GM12872 (cell line): ENCODE measurements at regions not wholly inside any gene's neighbourhood (a gene's known extent, or its start where the extent isn't known, plus 50 kb on each side); places are given as distances from the start of the nearest gene placed in this dataset.

Experiments used
- CTCF ChIP-seq: IDR thresholded peaks from 3 replicates; pipeline ENCODE4 v1.5.1; 2011; ENCODE audit warnings: low read depth, mild to moderate bottlenecking, low read length, moderate library complexity; ENCODE audit not compliant: insufficient read depth

GRCh38 chr6:139894271-139894670 lies 519.8 kb upstream of the CITED2 start:
- no peak for TF ChIP-seq CTCF

DNA sequence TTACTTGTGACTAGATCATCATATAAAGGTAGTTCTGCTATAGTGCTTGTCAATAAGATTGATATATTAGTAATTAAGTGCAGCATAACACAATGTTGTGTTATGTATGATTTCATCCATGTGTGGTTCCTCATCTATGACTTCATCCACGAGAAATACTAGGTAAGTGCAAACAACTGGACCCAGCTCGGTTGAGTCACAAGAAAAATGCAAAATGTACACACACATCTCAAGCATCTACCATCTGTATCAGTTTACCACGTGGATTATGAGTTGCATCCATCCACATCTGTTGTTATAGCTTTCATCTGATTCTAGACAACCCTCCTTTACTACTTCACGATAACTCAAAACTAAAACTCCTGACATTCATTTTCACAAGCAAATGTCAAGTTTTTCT lies 517.0 kb upstream of the CITED2 start:
- TF ChIP-seq CTCF, result no peak

GRCh38 chr6:139888681-139889122 lies 514.3 kb upstream of the CITED2 start:
- TF ChIP-seq CTCF, result no peak

- TF ChIP-seq CTCF, result no peak
Observed at GRCh38 chr6:139887275-139887674, 512.8 kb upstream of the CITED2 start.

DNA sequence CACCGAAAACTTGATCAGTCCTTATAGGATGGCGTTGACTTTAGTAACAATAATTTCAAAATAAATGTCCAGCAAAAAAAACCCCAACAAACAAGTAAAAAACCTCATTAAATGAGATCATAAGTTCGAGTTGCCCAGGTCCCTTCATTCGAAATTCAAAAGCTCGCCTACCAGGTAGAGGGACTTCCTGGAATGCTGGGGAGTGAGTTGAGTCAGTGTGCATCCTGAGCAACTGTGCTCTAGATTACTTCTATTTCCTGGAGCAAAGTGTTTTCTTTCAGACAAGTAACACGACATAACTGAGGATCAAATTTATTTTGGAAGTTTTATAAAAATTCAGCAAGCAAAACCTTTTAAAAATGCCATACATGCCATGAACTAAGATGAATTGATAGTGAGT lies 511.9 kb upstream of the CITED2 start:
- no peak for TF ChIP-seq CTCF

DNA sequence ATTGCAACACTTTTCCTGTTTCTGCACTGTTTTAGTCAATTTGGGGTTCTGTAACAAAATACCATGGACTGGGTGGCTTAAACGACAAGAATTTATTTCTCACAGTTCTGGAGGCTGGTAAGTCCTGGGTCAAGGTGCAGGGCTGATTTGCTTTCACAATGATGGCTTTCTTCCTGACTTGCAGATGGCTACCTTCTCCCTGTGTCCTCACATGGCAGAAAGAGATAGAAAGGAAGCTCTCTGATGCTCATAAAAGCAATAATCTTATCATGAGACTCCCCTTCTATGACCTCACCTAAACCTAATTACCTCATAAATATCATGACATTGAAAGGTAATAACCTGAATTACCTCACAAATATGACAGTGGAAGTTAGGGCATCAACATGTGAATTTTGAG lies 511.5 kb upstream of the CITED2 start:
- no peak for TF ChIP-seq CTCF

DNA sequence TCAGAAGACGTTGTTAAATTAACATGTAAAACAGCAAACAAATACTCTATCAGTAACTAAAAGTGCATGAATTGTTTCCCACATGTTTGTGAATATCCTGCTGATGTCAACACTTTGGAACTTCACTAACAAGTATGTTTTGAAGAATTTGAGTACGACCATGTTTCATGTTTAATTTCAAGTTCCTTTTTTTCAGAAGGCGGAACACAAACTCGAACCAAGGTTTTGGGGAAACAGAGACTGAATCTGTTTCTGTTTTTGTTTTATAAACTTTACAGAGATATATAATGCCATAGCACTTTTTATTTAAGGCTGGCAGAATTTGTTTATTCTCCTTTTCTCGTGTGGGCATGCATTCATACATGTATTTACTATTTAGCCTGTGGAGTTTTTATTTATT lies 509.3 kb upstream of the CITED2 start:
- no peak for TF ChIP-seq CTCF
